Fibroblast of the aortic adventitia (primary cell): ENCODE measurements at regions not wholly inside any gene's neighbourhood (a gene's known extent, or its start where the extent isn't known, plus 50 kb on each side); places are given as distances from the start of the nearest gene placed in this dataset.
A peak's percentile ranks its signal among the peaks of the same experiment; 100 is the strongest.
"Not testable (repeated sequence)": the region's sequence is repeated elsewhere in the genome, so short reads cannot be mapped to it uniquely, and the experiment has no call there.

Experiments used
- DNase-seq: peaks from one replicate; pipeline ENCODE4 v3.0.0-alpha.2; 2010; ENCODE audit warnings: low read depth
- H3K4me3 ChIP-seq: 2 replicates; pipeline ENCODE4 v1.5.1; 2011; ENCODE audit warnings: low read depth, mild to moderate bottlenecking, control low read depth, low read length, moderate library complexity
- TF ChIP-seq, protein P1 (sequence below): IDR thresholded peaks from 2 replicates; pipeline ENCODE4 v1.5.1; 2011; ENCODE audit warnings: mild to moderate bottlenecking, low read length, control low read depth, inconsistent platforms; ENCODE audit not compliant: insufficient read depth

GRCh38 chr9:129453734-129454133 lies 167.2 kb downstream of the C9orf50 start:
- TF ChIP-seq, protein P1, sequence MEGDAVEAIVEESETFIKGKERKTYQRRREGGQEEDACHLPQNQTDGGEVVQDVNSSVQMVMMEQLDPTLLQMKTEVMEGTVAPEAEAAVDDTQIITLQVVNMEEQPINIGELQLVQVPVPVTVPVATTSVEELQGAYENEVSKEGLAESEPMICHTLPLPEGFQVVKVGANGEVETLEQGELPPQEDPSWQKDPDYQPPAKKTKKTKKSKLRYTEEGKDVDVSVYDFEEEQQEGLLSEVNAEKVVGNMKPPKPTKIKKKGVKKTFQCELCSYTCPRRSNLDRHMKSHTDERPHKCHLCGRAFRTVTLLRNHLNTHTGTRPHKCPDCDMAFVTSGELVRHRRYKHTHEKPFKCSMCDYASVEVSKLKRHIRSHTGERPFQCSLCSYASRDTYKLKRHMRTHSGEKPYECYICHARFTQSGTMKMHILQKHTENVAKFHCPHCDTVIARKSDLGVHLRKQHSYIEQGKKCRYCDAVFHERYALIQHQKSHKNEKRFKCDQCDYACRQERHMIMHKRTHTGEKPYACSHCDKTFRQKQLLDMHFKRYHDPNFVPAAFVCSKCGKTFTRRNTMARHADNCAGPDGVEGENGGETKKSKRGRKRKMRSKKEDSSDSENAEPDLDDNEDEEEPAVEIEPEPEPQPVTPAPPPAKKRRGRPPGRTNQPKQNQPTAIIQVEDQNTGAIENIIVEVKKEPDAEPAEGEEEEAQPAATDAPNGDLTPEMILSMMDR: no peak
- no peak overlapping the region for H3K4me3 ChIP-seq
- DNase-seq: no peak

DNA sequence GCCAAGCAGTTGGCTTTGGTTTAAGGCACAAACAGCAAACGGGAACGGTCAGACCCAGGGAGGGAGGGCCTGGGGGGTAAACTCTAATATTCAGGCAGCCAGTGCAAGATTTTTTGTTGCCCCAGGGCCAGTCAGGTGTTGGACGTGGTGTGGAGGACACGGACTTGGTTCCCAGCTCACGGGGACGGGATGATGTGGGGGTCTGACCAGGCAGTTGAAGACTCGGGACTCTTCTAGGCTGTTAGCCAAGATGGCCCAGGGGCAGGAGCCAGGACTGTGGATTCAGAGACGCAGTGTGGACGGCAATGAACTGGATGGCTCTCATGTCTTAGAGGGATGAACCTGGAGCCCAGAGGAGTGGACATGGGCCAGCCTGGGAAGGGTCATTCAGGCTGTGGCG lies 169.2 kb downstream of the C9orf50 start:
- no peak overlapping the region for H3K4me3 ChIP-seq
- TF ChIP-seq, protein P1: no peak
- no peak for DNase-seq

GRCh38 chr9:129451089-129451656 lies 169.7 kb downstream of the C9orf50 start:
- DNase-seq: peak; percentile 37

GRCh38 chr9:129449066-129449465 lies 171.8 kb downstream of the C9orf50 start:
- TF ChIP-seq, protein P1: no peak
- DNase-seq: no peak
- no peak overlapping the region for H3K4me3 ChIP-seq

More at GRCh38 chr9:129451089-129451656, 169.7 kb downstream of the C9orf50 start:
- TF ChIP-seq, protein P1: no peak
- no peak overlapping the region for H3K4me3 ChIP-seq

- H3K4me3 ChIP-seq: no peak overlapping the region
- TF ChIP-seq, protein P1: no peak
- DNase-seq: no peak
Observed at GRCh38 chr9:129446828-129447550, 173.9 kb downstream of the C9orf50 start.

DNA sequence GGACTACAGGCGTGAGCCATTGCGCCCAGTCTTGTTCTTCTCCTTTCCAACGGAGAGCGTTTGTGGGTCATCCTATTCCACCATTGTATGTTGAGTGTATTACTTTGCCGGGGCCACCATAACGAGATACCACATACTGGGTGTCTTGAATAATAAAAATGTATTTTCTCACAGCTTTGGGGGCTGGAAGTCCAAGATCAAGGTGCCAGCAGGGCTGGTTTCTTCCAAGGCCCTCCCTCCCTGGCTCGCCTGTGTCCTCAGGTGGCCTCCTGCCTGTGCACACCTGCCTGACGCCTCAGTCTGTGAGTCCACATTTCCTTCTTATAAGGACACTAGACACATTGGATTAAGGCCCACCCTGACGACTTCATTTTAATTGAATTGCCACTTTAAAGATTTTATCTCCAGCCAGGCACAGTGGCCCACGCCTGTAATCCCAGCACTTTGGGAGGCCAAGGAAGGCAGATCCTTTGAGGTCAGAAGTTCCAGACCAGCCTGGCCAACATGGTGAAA lies 175.1 kb downstream of the C9orf50 start:
- no peak overlapping the region for H3K4me3 ChIP-seq
- TF ChIP-seq, protein P1: no peak
- DNase-seq: no peak

GRCh38 chr9:129443515-129444164 lies 177.3 kb downstream of the C9orf50 start:
- DNase-seq, H3K4me3 ChIP-seq: not testable (repeated sequence)
